Neural cell (in vitro differentiated cells): ENCODE measurements at regions not wholly inside any gene's neighbourhood (a gene's known extent, or its start where the extent isn't known, plus 50 kb on each side); places are given as distances from the start of the nearest gene placed in this dataset.

Experiments
- H2AFZ ChIP-seq: fragments of 200-600, 300-800 bp; sonication (generic), shearing (Covaris generic); 2 replicates; pipeline ENCODE4 v1.6.0; 2014; ENCODE audit warnings: low read depth, mild to moderate bottlenecking, antibody characterized with exemption, low read length, moderate library complexity
- H3F3A ChIP-seq: fragments of 200-600 bp; shearing (Covaris generic); 2 replicates; pipeline ENCODE4 v1.6.1; 2016; ENCODE audit warnings: mild to moderate bottlenecking, moderate library complexity, mixed read lengths, antibody characterized with exemption, low read length; ENCODE audit not compliant: insufficient read depth, poor library complexity, severe bottlenecking
- H3K27ac ChIP-seq: fragments of 200-600, 300-800 bp; sonication (generic), shearing (Covaris generic); 2 replicates; pipeline ENCODE4 v1.5.1; 2014; ENCODE audit warnings: mild to moderate bottlenecking, low read length, moderate library complexity
- H3K27me3 ChIP-seq: fragments of 300-800, 200-600 bp; sonication (generic), shearing (Covaris generic); 2 replicates; pipeline ENCODE4 v1.6.0; 2014; ENCODE audit warnings: mild to moderate bottlenecking, low read depth, low read length, moderate library complexity; ENCODE audit not compliant: insufficient read depth
- H3K36me3 ChIP-seq: fragments of 300-800, 200-600 bp; sonication (generic), shearing (Covaris generic); 2 replicates; pipeline ENCODE4 v1.5.1; 2014; ENCODE audit warnings: mild to moderate bottlenecking, antibody characterized with exemption, low read length, moderate library complexity; ENCODE audit not compliant: insufficient read depth
- H3K4me2 ChIP-seq: fragments of 300-800, 200-600 bp; sonication (generic), shearing (Covaris generic); 2 replicates; pipeline ENCODE4 v1.6.0; 2014; ENCODE audit warnings: mild to moderate bottlenecking, low read length
- H3K4me3 ChIP-seq: fragments of 300-800, 200-600 bp; sonication (generic), shearing (Covaris generic); 2 replicates; pipeline ENCODE4 v1.5.1; 2014; ENCODE audit warnings: mild to moderate bottlenecking, low read length, moderate library complexity
- H3K79me2 ChIP-seq: fragments of 200-600 bp; shearing (Covaris generic); replicated peaks from 2 replicates; pipeline ENCODE4 v1.6.0; 2014; ENCODE audit warnings: mild to moderate bottlenecking, low read length, moderate library complexity; ENCODE audit not compliant: insufficient read depth
- H3K9ac ChIP-seq: fragments of 300-800, 200-600 bp; sonication (generic), shearing (Covaris generic); 2 replicates; pipeline ENCODE4 v1.6.1; 2016; ENCODE audit warnings: mild to moderate bottlenecking, low read length, mixed read lengths
- H3K9me2 ChIP-seq: fragments of 200-600 bp; shearing (Covaris generic); 2 replicates; pipeline ENCODE4 v1.6.1; 2016; ENCODE audit warnings: mild to moderate bottlenecking, low read length, mixed read lengths; ENCODE audit not compliant: insufficient read depth
- H3K9me3 ChIP-seq: fragments of 200-600, 300-800 bp; sonication (generic), shearing (Covaris generic); 2 replicates; pipeline ENCODE4 v1.6.1; 2016; ENCODE audit warnings: mild to moderate bottlenecking, mixed run types, low read length, moderate library complexity, mixed read lengths
- H4K20me1 ChIP-seq: fragments of 200-600 bp; shearing (Covaris generic); 2 replicates; pipeline ENCODE4 v1.6.1; 2016; ENCODE audit warnings: mild to moderate bottlenecking, mixed run types; ENCODE audit not compliant: insufficient read depth
- CTCF ChIP-seq: fragments of 450-650 bp; IDR thresholded peaks from 2 replicates; pipeline ENCODE4 v1.5.1; 2014; ENCODE audit warnings: antibody characterized with exemption, mild to moderate bottlenecking, moderate library complexity; ENCODE audit not compliant: poor library complexity, severe bottlenecking
- EP300 ChIP-seq: fragments of 450-650 bp; conservative IDR thresholded peaks from 2 replicates; pipeline ENCODE4 v1.6.1; 2014; ENCODE audit warnings: antibody characterized with exemption, mild to moderate bottlenecking, moderate library complexity; ENCODE audit not compliant: poor library complexity, severe bottlenecking
- EZH2 ChIP-seq: fragments of 200-600, 300-800 bp; shearing (Covaris generic), sonication (generic); IDR thresholded peaks from 2 replicates; pipeline ENCODE4 v1.6.1; 2014; ENCODE audit warnings: antibody characterized with exemption, low read length, borderline replicate concordance, mild to moderate bottlenecking; ENCODE audit not compliant: insufficient read depth, poor library complexity, severe bottlenecking
- MXI1 ChIP-seq: fragments of 450-650 bp; conservative IDR thresholded peaks from 2 replicates; pipeline ENCODE4 v1.6.1; 2014; ENCODE audit warnings: antibody characterized with exemption, mild to moderate bottlenecking; ENCODE audit not compliant: poor library complexity, severe bottlenecking
- POLR2AphosphoS5 ChIP-seq: IDR thresholded peaks from 2 replicates; pipeline ENCODE4 v1.6.1; 2012
- RAD21 ChIP-seq: fragments of 450-650 bp; conservative IDR thresholded peaks from 2 replicates; pipeline ENCODE4 v1.6.1; 2014; ENCODE audit warnings: antibody characterized with exemption, mild to moderate bottlenecking, moderate library complexity
- REST ChIP-seq: IDR thresholded peaks from 2 replicates; pipeline ENCODE4 v1.6.1; 2012; ENCODE audit warnings: borderline replicate concordance
- SMC3 ChIP-seq: fragments of 450-650 bp; conservative IDR thresholded peaks from 2 replicates; pipeline ENCODE4 v1.6.1; 2014; ENCODE audit warnings: antibody characterized with exemption, mild to moderate bottlenecking, moderate library complexity; ENCODE audit not compliant: poor library complexity
- TAF1 ChIP-seq: IDR thresholded peaks from 2 replicates; pipeline ENCODE4 v1.6.1; 2012; ENCODE audit warnings: low read depth

GRCh38 chr5:125928663-125929062 is 494.5 kb upstream of the GRAMD2B start:
- no peaks in the 10 kb centered on the region for H4K20me1 ChIP-seq
- TF ChIP-seq CTCF (no peak), MXI1 (no peak), REST (no peak), EP300 (no peak), EZH2 (no peak), RAD21 (no peak), TAF1 (no peak), SMC3 (no peak), POLR2AphosphoS5 (no peak)

GRCh38 chr5:125950012-125950615 is 473.1 kb upstream of the GRAMD2B start:
- H3K27ac ChIP-seq, result no peak overlapping the region
- no peak overlapping the region for H3K9ac ChIP-seq
- H3K9me2 ChIP-seq, result no peaks in the 10 kb centered on the region
- H4K20me1 ChIP-seq, result no peaks in the 10 kb centered on the region
- H3K36me3 ChIP-seq, result no peaks in the 10 kb centered on the region
- no peak overlapping the region for H3K4me3 ChIP-seq
- no peaks in the 10 kb centered on the region for H3K9me3 ChIP-seq
- H3F3A ChIP-seq, result no peaks in the 10 kb centered on the region
- H3K79me2 ChIP-seq, result no peaks in the 10 kb centered on the region
- TF ChIP-seq EP300 (no peak), TAF1 (no peak), POLR2AphosphoS5 (no peak), MXI1 (no peak), RAD21 (no peak), CTCF (no peak), SMC3 (no peak), EZH2 (no peak), REST (no peak)
- H3K4me2 ChIP-seq, result no peak overlapping the region
- H2AFZ ChIP-seq, result no peak overlapping the region
- no peaks in the 10 kb centered on the region for H3K27me3 ChIP-seq

More at GRCh38 chr5:125928663-125929062, 494.5 kb upstream of the GRAMD2B start:
- H3K27me3 ChIP-seq, result no peaks in the 10 kb centered on the region
- no peaks in the 10 kb centered on the region for H3F3A ChIP-seq
- no peak overlapping the region for H3K9ac ChIP-seq
- H3K4me3 ChIP-seq, result no peak overlapping the region
- no peaks in the 10 kb centered on the region for H3K9me2 ChIP-seq
- no peak overlapping the region for H3K4me2 ChIP-seq
- no peaks in the 10 kb centered on the region for H3K36me3 ChIP-seq
- no peaks in the 10 kb centered on the region for H3K79me2 ChIP-seq
- H2AFZ ChIP-seq, result no peak overlapping the region
- no peaks in the 10 kb centered on the region for H3K9me3 ChIP-seq
- H3K27ac ChIP-seq, result no peak overlapping the region
